ENCODE measurements at regions not wholly inside any gene's neighbourhood (a gene's known extent, or its start where the extent isn't known, plus 50 kb on each side); places are given as distances from the start of the nearest gene placed in this dataset.

DNA sequence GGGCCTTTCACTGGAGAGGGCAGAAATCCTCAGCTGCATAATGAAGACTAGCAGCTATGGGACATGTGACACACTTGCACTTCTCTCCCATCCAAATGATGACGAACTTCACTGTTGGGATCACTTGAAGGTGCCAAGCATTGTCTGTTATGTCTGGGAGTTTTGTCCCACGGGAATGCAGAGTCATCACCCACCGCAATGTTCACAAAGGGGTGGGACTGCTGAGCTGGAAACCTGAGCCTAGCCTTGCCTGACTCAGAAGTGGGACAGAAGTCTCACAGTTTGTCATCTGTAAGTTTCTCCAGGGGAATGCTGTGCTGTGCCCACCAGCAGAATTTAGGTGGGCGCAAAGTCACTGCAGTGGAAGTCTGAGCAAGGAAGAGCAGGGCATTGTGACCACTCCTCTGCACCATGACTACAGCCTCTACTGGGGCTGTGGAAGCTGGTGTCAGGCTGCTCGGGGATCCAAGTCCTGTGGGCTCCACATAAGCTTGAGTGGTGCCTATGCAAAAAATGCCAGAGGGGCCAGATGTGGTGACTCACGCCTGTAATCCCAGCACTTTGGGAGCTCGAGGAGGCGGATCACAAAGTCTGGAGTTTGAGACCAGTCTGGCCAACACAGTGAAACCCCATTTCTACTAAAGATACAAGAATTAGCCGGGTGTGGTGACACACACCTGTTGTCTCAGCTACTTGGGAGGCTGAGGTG is 472.0 kb upstream of the CNTNAP2 start:
- TF ChIP-seq, protein P1, sequence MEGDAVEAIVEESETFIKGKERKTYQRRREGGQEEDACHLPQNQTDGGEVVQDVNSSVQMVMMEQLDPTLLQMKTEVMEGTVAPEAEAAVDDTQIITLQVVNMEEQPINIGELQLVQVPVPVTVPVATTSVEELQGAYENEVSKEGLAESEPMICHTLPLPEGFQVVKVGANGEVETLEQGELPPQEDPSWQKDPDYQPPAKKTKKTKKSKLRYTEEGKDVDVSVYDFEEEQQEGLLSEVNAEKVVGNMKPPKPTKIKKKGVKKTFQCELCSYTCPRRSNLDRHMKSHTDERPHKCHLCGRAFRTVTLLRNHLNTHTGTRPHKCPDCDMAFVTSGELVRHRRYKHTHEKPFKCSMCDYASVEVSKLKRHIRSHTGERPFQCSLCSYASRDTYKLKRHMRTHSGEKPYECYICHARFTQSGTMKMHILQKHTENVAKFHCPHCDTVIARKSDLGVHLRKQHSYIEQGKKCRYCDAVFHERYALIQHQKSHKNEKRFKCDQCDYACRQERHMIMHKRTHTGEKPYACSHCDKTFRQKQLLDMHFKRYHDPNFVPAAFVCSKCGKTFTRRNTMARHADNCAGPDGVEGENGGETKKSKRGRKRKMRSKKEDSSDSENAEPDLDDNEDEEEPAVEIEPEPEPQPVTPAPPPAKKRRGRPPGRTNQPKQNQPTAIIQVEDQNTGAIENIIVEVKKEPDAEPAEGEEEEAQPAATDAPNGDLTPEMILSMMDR (optimal IDR thresholded peaks at IDR 0.05 in 1 of 3, IDR thresholded peaks at IDR 0.05 in 1 of 3, conservative IDR thresholded peaks at IDR 0.05 in 1 of 3; ENCODE audit: extremely low read depth in 1 of 3, insufficient read depth in 2 of 3, low read length in 3 of 3): no peak
- no peak for TF ChIP-seq EZH2 (IDR thresholded peaks at IDR 0.05; ENCODE audit: low read length)

Data from keratinocyte (primary cell).